ENCODE measurements at regions not wholly inside any gene's neighbourhood (a gene's known extent, or its start where the extent isn't known, plus 50 kb on each side); places are given as distances from the start of the nearest gene placed in this dataset.

DNA sequence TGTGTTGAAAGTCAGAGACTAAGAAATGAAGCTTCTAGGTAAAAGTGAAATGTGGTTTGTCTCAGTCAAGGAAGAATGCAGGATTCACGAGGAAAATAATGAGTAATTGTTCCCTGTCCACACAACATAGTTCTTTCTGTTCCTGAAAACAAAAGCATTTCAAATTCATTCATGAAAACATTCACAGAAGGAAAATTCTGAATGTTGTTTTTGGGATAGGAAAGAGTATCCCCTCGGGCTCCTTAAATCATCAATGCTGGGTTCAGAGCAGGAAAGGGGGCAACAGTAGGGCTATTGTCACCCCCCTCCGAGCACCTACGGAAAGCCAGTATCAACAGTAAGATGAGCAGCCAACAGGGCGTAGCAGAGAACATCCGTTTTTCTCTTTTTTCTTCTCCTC lies 769.9 kb upstream of the ADAMTS16 start:
- H3K79me2 ChIP-seq (ENCODE audit: control insufficient read depth, insufficient read depth, low read length): no peaks in the 10 kb centered on the region
- Mint-ChIP-seq H3K4me3 (no peak overlapping the region), H3K9me3 (ENCODE audit: insufficient read depth) (no peaks in the 10 kb centered on the region), H3K27ac (no peak overlapping the region), H3K4me1 (no peaks in the 10 kb centered on the region), H3K27me3 (no peaks in the 10 kb centered on the region)
- intact Hi-C loops (cut with micrococcal nuclease): no loop called here
- POLR2A ChIA-PET: no interaction called here
- no peak overlapping the region for H3K4me2 ChIP-seq (replicated peaks; ENCODE audit: low read depth, low read length, poor library complexity, severe bottlenecking)
- WGBS (ENCODE audit: insufficient coverage): 78% methylated on average over 4 of the region's 6 CpGs
- no peaks in the 10 kb centered on the region for H3K9me3 ChIP-seq (ENCODE audit: control extremely low read depth in 1 of 3, control insufficient read depth in 2 of 3, insufficient read depth in 1 of 3, low read length in 2 of 3)
- no peak overlapping the region for H3K4me3 ChIP-seq (ENCODE audit: control extremely low read depth in 1 of 5, extremely low read depth in 1 of 5, insufficient read depth in 1 of 5, low read depth in 2 of 5, low read length in 4 of 5)
- no peak overlapping the region for H3K9ac ChIP-seq (ENCODE audit: low read length)
- no peak overlapping the region for H2AFZ ChIP-seq (ENCODE audit: insufficient read depth, low read depth, low read length, poor library complexity, severe bottlenecking)
- ATAC-seq (ENCODE audit: low read depth) (no peak), DNase-seq (no peak)
- H4K20me1 ChIP-seq (ENCODE audit: control insufficient read depth, insufficient read depth, low read length, poor library complexity, severe bottlenecking): no peaks in the 10 kb centered on the region
- H3K36me3 ChIP-seq (replicated peaks in 1 of 2; ENCODE audit: control extremely low read depth in 1 of 2, control insufficient read depth in 1 of 2, extremely low read depth in 1 of 2, insufficient read depth in 2 of 2, low read length in 1 of 2): no peaks in the 10 kb centered on the region
- H3K27me3 ChIP-seq (replicated peaks in 1 of 4; ENCODE audit: control extremely low read depth in 1 of 4, control insufficient read depth in 3 of 4, insufficient read depth in 4 of 4, low read length in 3 of 4): no peaks in the 10 kb centered on the region
- H3K27ac ChIP-seq (ENCODE audit: low read length in 2 of 2): no peak overlapping the region
- TF ChIP-seq, protein P1, sequence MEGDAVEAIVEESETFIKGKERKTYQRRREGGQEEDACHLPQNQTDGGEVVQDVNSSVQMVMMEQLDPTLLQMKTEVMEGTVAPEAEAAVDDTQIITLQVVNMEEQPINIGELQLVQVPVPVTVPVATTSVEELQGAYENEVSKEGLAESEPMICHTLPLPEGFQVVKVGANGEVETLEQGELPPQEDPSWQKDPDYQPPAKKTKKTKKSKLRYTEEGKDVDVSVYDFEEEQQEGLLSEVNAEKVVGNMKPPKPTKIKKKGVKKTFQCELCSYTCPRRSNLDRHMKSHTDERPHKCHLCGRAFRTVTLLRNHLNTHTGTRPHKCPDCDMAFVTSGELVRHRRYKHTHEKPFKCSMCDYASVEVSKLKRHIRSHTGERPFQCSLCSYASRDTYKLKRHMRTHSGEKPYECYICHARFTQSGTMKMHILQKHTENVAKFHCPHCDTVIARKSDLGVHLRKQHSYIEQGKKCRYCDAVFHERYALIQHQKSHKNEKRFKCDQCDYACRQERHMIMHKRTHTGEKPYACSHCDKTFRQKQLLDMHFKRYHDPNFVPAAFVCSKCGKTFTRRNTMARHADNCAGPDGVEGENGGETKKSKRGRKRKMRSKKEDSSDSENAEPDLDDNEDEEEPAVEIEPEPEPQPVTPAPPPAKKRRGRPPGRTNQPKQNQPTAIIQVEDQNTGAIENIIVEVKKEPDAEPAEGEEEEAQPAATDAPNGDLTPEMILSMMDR (IDR thresholded peaks at IDR 0.05): no peak
- TF ChIP-seq EZH2 (IDR thresholded peaks at IDR 0.05; ENCODE audit: borderline replicate concordance, insufficient read depth, low read depth, low read length, poor library complexity, severe bottlenecking): no peak
- H3K4me1 ChIP-seq (ENCODE audit: control insufficient read depth in 2 of 2, insufficient read depth in 2 of 2, low read length in 2 of 2): no peaks in the 10 kb centered on the region
- CTCF ChIA-PET: no interaction called here

DNA sequence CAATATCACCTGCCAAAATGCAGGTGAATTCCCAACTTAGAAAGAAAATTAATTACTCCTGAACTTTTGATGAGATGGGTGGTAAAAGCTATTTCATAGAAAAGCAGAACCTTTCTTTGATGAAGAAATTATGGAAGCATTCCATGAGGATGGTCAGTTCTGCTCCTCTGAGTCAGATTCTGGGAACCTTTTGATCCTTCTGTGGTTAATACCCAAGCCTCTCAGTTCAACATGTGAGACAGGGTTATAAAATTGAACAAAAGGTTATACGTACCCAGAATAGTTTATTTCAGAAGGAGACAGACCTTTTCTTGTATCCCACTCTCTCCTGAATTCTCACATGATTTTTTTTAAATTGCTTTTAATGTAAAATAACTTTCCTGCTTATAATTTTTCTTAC lies 767.6 kb upstream of the ADAMTS16 start:
- Mint-ChIP-seq H3K27ac (no peak overlapping the region), H3K4me3 (no peak overlapping the region), H3K27me3 (no peaks in the 10 kb centered on the region), H3K9me3 (ENCODE audit: insufficient read depth) (no peaks in the 10 kb centered on the region), H3K4me1 (no peaks in the 10 kb centered on the region)
- ChIA-PET CTCF (no interaction called here), POLR2A (no interaction called here)
- no peaks in the 10 kb centered on the region for H4K20me1 ChIP-seq (ENCODE audit: control insufficient read depth, insufficient read depth, low read length, poor library complexity, severe bottlenecking)
- no peaks in the 10 kb centered on the region for H3K79me2 ChIP-seq (ENCODE audit: control insufficient read depth, insufficient read depth, low read length)
- H3K4me3 ChIP-seq (ENCODE audit: control extremely low read depth in 1 of 5, extremely low read depth in 1 of 5, insufficient read depth in 1 of 5, low read depth in 2 of 5, low read length in 4 of 5): no peak overlapping the region
- intact Hi-C loops (cut with micrococcal nuclease): no loop called here
- no peaks in the 10 kb centered on the region for H3K27me3 ChIP-seq (replicated peaks in 1 of 4; ENCODE audit: control extremely low read depth in 1 of 4, control insufficient read depth in 3 of 4, insufficient read depth in 4 of 4, low read length in 3 of 4)
- TF ChIP-seq EZH2 (IDR thresholded peaks at IDR 0.05; ENCODE audit: borderline replicate concordance, insufficient read depth, low read depth, low read length, poor library complexity, severe bottlenecking): no peak
- TF ChIP-seq, protein P1 (IDR thresholded peaks at IDR 0.05): no peak
- no CpG with 5 or more reads among the region's 1 CpG for WGBS (ENCODE audit: insufficient coverage)
- no peaks in the 10 kb centered on the region for H3K36me3 ChIP-seq (replicated peaks in 1 of 2; ENCODE audit: control extremely low read depth in 1 of 2, control insufficient read depth in 1 of 2, extremely low read depth in 1 of 2, insufficient read depth in 2 of 2, low read length in 1 of 2)
- DNase-seq (no peak), ATAC-seq (ENCODE audit: low read depth) (no peak)
- H3K9ac ChIP-seq (ENCODE audit: low read length): no peak overlapping the region
- H3K9me3 ChIP-seq (ENCODE audit: control extremely low read depth in 1 of 3, control insufficient read depth in 2 of 3, insufficient read depth in 1 of 3, low read length in 2 of 3): peaks cover 0 to 2% (median 0%) of the 10 kb centered on the region in 3 donors
- H3K4me1 ChIP-seq (ENCODE audit: control insufficient read depth in 2 of 2, insufficient read depth in 2 of 2, low read length in 2 of 2): no peaks in the 10 kb centered on the region
- H2AFZ ChIP-seq (ENCODE audit: insufficient read depth, low read depth, low read length, poor library complexity, severe bottlenecking): no peak overlapping the region
- H3K27ac ChIP-seq (ENCODE audit: low read length in 2 of 2): no peak overlapping the region
- H3K4me2 ChIP-seq (replicated peaks; ENCODE audit: low read depth, low read length, poor library complexity, severe bottlenecking): no peak overlapping the region
